ENCODE measurements at regions not wholly inside any gene's neighbourhood (a gene's known extent, or its start where the extent isn't known, plus 50 kb on each side); places are given as distances from the start of the nearest gene placed in this dataset.
A peak's percentile ranks its signal among the peaks of the same experiment; 100 is the strongest.

GRCh38 chr2:42863320-42863719 lies 70.9 kb upstream of the HAAO start:
- H3K79me2 ChIP-seq (ENCODE audit: low read length) = no peaks in the 10 kb centered on the region
- H2AFZ ChIP-seq (ENCODE audit: low read length) = no peak overlapping the region
- H4K20me1 ChIP-seq (ENCODE audit: insufficient read depth, low read depth, low read length) = no peaks in the 10 kb centered on the region
- no peaks in the 10 kb centered on the region for H3K9me2 ChIP-seq (replicated peaks; ENCODE audit: insufficient read depth, low read length)
- H3K27me3 ChIP-seq (ENCODE audit: low read length) = 0 out of 2 replicates have a peak, but pooled peaks cover 3% of the 10 kb centered on the region
- no peak for DNase-seq
- H3K9ac ChIP-seq (ENCODE audit: low read length) = no peak overlapping the region
- H3K27ac ChIP-seq (ENCODE audit: low read length) = no peak overlapping the region
- H3K4me2 ChIP-seq (ENCODE audit: low read depth, low read length, poor library complexity, severe bottlenecking) = no peak overlapping the region
- no peaks in the 10 kb centered on the region for H3K36me3 ChIP-seq (ENCODE audit: insufficient read depth, low read length)
- no peak overlapping the region for H3K4me3 ChIP-seq (ENCODE audit: low read length)
- peaks cover 9% of the 10 kb centered on the region for H3K4me1 ChIP-seq (ENCODE audit: low read length)
- H3K9me3 ChIP-seq (ENCODE audit: low read length) = no peaks in the 10 kb centered on the region

GRCh38 chr2:42862669-42863185 lies 70.3 kb upstream of the HAAO start:
- DNase-seq = no peak
- Histone ChIP-seq H4K20me1 (ENCODE audit: insufficient read depth, low read depth, low read length) (no peaks in the 10 kb centered on the region), H2AFZ (ENCODE audit: low read length) (no peak overlapping the region), H3K4me1 (ENCODE audit: low read length) (peaks cover 9% of the 10 kb centered on the region), H3K36me3 (ENCODE audit: insufficient read depth, low read length) (no peaks in the 10 kb centered on the region), H3K27ac (ENCODE audit: low read length) (no peak overlapping the region), H3K79me2 (ENCODE audit: low read length) (no peaks in the 10 kb centered on the region), H3K4me3 (ENCODE audit: low read length) (no peak overlapping the region), H3K9ac (ENCODE audit: low read length) (no peak overlapping the region), H3K4me2 (ENCODE audit: low read depth, low read length, poor library complexity, severe bottlenecking) (no peak overlapping the region), H3K9me3 (ENCODE audit: low read length) (no peaks in the 10 kb centered on the region), H3K27me3 (ENCODE audit: low read length) (0 out of 2 replicates have a peak, but pooled peaks cover 3% of the 10 kb centered on the region), H3K9me2 (replicated peaks; ENCODE audit: insufficient read depth, low read length) (no peaks in the 10 kb centered on the region)

- no peak for DNase-seq
- Histone ChIP-seq H3K4me2 (ENCODE audit: low read depth, low read length, poor library complexity, severe bottlenecking) (peak overlapping the region; percentile 20), H3K36me3 (ENCODE audit: insufficient read depth, low read length) (no peaks in the 10 kb centered on the region), H3K27me3 (ENCODE audit: low read length) (0 out of 2 replicates have a peak, but pooled peaks cover 3% of the 10 kb centered on the region), H4K20me1 (ENCODE audit: insufficient read depth, low read depth, low read length) (no peaks in the 10 kb centered on the region), H3K9me2 (replicated peaks; ENCODE audit: insufficient read depth, low read length) (no peaks in the 10 kb centered on the region), H3K4me3 (ENCODE audit: low read length) (no peak overlapping the region), H3K9ac (ENCODE audit: low read length) (no peak overlapping the region), H3K79me2 (ENCODE audit: low read length) (no peaks in the 10 kb centered on the region), H3K27ac (ENCODE audit: low read length) (no peak overlapping the region), H3K4me1 (ENCODE audit: low read length) (peaks cover 9% of the 10 kb centered on the region), H2AFZ (ENCODE audit: low read length) (no peak overlapping the region), H3K9me3 (ENCODE audit: low read length) (no peaks in the 10 kb centered on the region)
These were observed 68.9 kb upstream of the HAAO start for GRCh38 chr2:42861321-42861720.

GRCh38 chr2:42860319-42861094 lies 68.1 kb upstream of the HAAO start:
- Histone ChIP-seq H3K9me2 (replicated peaks; ENCODE audit: insufficient read depth, low read length) (no peaks in the 10 kb centered on the region), H3K4me2 (ENCODE audit: low read depth, low read length, poor library complexity, severe bottlenecking) (no peak overlapping the region), H3K9me3 (ENCODE audit: low read length) (no peaks in the 10 kb centered on the region), H2AFZ (ENCODE audit: low read length) (no peak overlapping the region), H3K4me3 (ENCODE audit: low read length) (no peak overlapping the region), H4K20me1 (ENCODE audit: insufficient read depth, low read depth, low read length) (no peaks in the 10 kb centered on the region), H3K27me3 (ENCODE audit: low read length) (0 out of 2 replicates have a peak, but pooled peaks cover 3% of the 10 kb centered on the region), H3K4me1 (ENCODE audit: low read length) (peaks cover 9% of the 10 kb centered on the region), H3K27ac (ENCODE audit: low read length) (no peak overlapping the region), H3K79me2 (ENCODE audit: low read length) (no peaks in the 10 kb centered on the region), H3K36me3 (ENCODE audit: insufficient read depth, low read length) (no peaks in the 10 kb centered on the region), H3K9ac (ENCODE audit: low read length) (no peak overlapping the region)
- DNase-seq = no peak

- H2AFZ ChIP-seq (ENCODE audit: low read length) = no peak overlapping the region
- no peaks in the 10 kb centered on the region for H3K9me3 ChIP-seq (ENCODE audit: low read length)
These were observed 67.4 kb upstream of the HAAO start for GRCh38 chr2:42859791-42860190.

GRCh38 chr2:42859006-42859552 lies 66.7 kb upstream of the HAAO start:
- H2AFZ ChIP-seq (ENCODE audit: low read length) = no peak overlapping the region
- no peak overlapping the region for H3K9ac ChIP-seq (ENCODE audit: low read length)
- H3K9me3 ChIP-seq (ENCODE audit: low read length) = no peaks in the 10 kb centered on the region
- no peaks in the 10 kb centered on the region for H3K9me2 ChIP-seq (replicated peaks; ENCODE audit: insufficient read depth, low read length)
- H4K20me1 ChIP-seq (ENCODE audit: insufficient read depth, low read depth, low read length) = no peaks in the 10 kb centered on the region
- no peaks in the 10 kb centered on the region for H3K36me3 ChIP-seq (ENCODE audit: insufficient read depth, low read length)
- DNase-seq = peak; percentile 90
- no peak overlapping the region for H3K27ac ChIP-seq (ENCODE audit: low read length)
- H3K4me2 ChIP-seq (ENCODE audit: low read depth, low read length, poor library complexity, severe bottlenecking) = no peak overlapping the region
- H3K4me1 ChIP-seq (ENCODE audit: low read length) = peaks cover 9% of the 10 kb centered on the region
- no peaks in the 10 kb centered on the region for H3K79me2 ChIP-seq (ENCODE audit: low read length)
- H3K4me3 ChIP-seq (ENCODE audit: low read length) = no peak overlapping the region
- H3K27me3 ChIP-seq (ENCODE audit: low read length) = 0 out of 2 replicates have a peak, but pooled peaks cover 3% of the 10 kb centered on the region

More at GRCh38 chr2:42859791-42860190, 67.4 kb upstream of the HAAO start:
- Histone ChIP-seq H3K4me3 (ENCODE audit: low read length) (no peak overlapping the region), H3K27me3 (ENCODE audit: low read length) (0 out of 2 replicates have a peak, but pooled peaks cover 3% of the 10 kb centered on the region), H3K36me3 (ENCODE audit: insufficient read depth, low read length) (no peaks in the 10 kb centered on the region), H3K4me2 (ENCODE audit: low read depth, low read length, poor library complexity, severe bottlenecking) (no peak overlapping the region), H3K9me2 (replicated peaks; ENCODE audit: insufficient read depth, low read length) (no peaks in the 10 kb centered on the region), H4K20me1 (ENCODE audit: insufficient read depth, low read depth, low read length) (no peaks in the 10 kb centered on the region), H3K79me2 (ENCODE audit: low read length) (no peaks in the 10 kb centered on the region), H3K4me1 (ENCODE audit: low read length) (peaks cover 9% of the 10 kb centered on the region), H3K9ac (ENCODE audit: low read length) (no peak overlapping the region), H3K27ac (ENCODE audit: low read length) (no peak overlapping the region)
- no peak for DNase-seq

GRCh38 chr2:42858140-42859005 lies 66.0 kb upstream of the HAAO start:
- Histone ChIP-seq H3K9me3 (ENCODE audit: low read length) (no peaks in the 10 kb centered on the region), H3K4me1 (ENCODE audit: low read length) (peaks cover 9% of the 10 kb centered on the region), H4K20me1 (ENCODE audit: insufficient read depth, low read depth, low read length) (no peaks in the 10 kb centered on the region), H2AFZ (ENCODE audit: low read length) (no peak overlapping the region), H3K27ac (ENCODE audit: low read length) (no peak overlapping the region), H3K9me2 (replicated peaks; ENCODE audit: insufficient read depth, low read length) (no peaks in the 10 kb centered on the region), H3K36me3 (ENCODE audit: insufficient read depth, low read length) (no peaks in the 10 kb centered on the region), H3K4me3 (ENCODE audit: low read length) (no peak overlapping the region), H3K79me2 (ENCODE audit: low read length) (no peaks in the 10 kb centered on the region), H3K9ac (ENCODE audit: low read length) (no peak overlapping the region), H3K4me2 (ENCODE audit: low read depth, low read length, poor library complexity, severe bottlenecking) (no peak overlapping the region), H3K27me3 (ENCODE audit: low read length) (0 out of 2 replicates have a peak, but pooled peaks cover 3% of the 10 kb centered on the region)
- no peak for DNase-seq
